RWPE1 (cell line): ENCODE measurements at regions not wholly inside any gene's neighbourhood (a gene's known extent, or its start where the extent isn't known, plus 50 kb on each side); places are given as distances from the start of the nearest gene placed in this dataset.

ENCODE experiments used
- CTCF ChIA-PET: fragments of 350-600 bp; sonication (Branson Sonifier 250); formaldehyde crosslinking; extraction: SDS; loops from one replicate; lab custom pipeline; 2021; lab: Yijun Ruan, JAX
- POLR2A ChIA-PET: fragments of 400-600 bp; formaldehyde crosslinking; extraction: SDS; loops from one replicate; lab custom pipeline; 2020; ENCODE audit warnings: antibody characterized with exemption; ENCODE audit not compliant: low non-redundant PET; lab: Yijun Ruan, JAX
- DNase-seq: peaks from one replicate; pipeline ENCODE4 v3.0.0; 2012; ENCODE audit warnings: low spot score
- H3K27ac ChIP-seq: fragments of 450-650 bp; 2 replicates; pipeline ENCODE4 v1.5.1; 2017
- CTCF ChIP-seq: fragments of 450-650 bp; conservative IDR thresholded peaks from 2 replicates; pipeline ENCODE4 v1.5.1; 2017; ENCODE audit warnings: low read depth, mild to moderate bottlenecking

DNA sequence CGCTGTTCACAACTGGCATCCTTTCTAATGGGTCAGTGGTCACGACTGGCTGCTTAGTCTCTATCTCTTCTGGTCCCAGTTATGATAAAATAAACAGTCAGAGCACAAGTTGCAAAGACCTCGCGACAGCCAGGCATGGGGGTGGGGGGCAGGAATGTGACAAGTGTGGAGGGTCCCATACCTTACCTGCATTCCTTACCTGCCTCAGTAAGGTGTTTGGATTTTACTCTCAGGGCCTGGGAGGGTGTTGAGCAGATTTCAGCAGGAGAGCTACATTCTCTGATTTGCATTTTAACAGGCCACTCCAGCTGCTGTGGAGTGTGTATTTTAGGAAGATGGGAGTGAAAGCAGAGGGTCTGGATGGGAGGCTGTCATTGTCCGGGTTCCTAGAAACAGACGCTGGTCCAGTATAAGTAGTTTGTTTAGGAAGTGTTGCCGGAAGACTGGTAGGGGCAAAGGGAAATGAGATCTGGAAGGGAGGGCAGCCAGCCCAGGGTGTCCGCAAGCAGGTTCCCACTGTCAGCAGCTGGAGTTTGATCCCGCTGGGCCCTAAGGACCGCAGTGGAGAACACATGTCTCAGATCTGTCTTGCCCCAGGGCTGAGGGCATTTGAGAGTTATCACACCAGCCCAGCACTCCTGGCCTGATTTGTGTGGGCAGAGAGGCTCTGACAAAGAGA is 920.0 kb downstream of the UQCRFS1 start:
- POLR2A ChIA-PET: no interaction called here
- TF ChIP-seq CTCF: no peak
- CTCF ChIA-PET: no interaction called here
- DNase-seq: no peak
- no peak overlapping the region for H3K27ac ChIP-seq

GRCh38 chr19:28291874-28292273 is 921.1 kb downstream of the UQCRFS1 start:
- ChIA-PET CTCF (no interaction called here), POLR2A (no interaction called here)
- TF ChIP-seq CTCF: no peak
- no peak for DNase-seq
- H3K27ac ChIP-seq: no peak overlapping the region

DNA sequence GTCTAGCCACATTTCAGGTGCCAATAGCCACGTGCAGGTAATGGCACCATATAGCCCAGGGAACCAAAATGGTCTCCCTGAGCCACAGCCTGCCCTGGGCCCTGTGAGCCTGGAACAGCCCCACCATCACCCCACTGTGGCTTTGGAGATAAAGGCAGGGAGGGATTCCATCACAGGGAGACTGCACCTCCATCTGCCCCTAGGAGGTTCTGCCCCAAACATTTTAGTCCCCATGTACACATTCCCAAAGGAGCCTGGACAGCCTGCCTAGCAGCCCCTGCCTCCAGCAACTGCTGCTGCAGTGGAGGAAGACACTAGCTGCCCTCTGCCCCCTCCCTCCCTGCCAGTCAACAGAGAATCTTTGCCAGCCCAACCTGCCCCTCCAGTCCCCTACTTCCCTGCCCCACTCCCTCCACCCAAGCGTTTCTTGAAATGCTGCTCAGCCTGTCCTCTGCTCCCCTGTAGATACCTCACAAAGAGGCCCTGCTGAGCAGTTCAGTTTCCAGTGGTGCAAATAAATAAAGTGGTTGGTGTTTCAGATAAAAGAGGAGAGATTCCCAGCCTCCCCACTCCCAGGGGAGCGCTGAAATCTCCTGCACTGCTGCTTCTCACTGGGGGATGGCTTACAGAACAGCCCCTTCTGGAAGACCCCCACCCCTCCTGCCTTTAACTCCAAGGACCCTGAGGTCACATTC is 921.8 kb downstream of the UQCRFS1 start:
- CTCF ChIA-PET: no interaction called here
- H3K27ac ChIP-seq: no peak overlapping the region
- TF ChIP-seq CTCF: no peak
- POLR2A ChIA-PET: no interaction called here
- no peak for DNase-seq

DNA sequence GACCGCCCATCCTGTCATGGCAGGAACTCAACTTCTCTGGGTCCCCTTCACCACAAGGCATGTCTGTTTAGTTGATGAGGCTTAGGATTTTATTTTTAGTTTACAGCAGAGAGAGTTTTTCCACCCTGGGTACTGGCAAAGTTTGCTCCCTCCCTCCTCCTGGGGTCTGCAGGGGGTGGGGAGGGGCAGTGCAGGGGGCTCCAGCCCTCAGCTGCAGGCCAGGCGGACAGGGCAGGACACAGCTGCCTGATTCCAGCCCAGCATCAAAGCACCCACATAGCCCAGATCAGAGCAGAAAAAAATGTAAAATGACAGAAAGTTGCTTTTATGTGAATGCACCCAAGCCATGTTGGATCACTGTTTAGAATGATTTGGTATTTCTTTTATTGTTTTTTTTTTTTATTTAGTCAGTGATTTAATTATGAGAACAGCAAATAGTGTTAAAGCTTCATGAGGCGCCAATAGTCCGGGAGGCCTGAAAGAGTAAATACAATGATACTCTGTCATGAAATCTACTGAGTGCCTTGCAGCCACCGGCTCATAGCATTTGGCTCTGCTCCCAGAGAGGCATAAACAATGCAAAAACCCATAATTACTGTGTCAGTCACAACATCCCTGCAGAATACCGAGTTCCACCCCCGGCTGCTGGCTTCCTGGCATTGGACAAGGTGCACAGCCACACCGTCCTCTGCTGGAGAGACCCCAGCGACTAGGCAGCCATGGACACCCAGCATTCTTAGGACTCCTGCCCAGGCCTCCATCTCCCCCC is 923.5 kb downstream of the UQCRFS1 start:
- ChIA-PET CTCF (no interaction called here), POLR2A (no interaction called here)
- DNase-seq: no peak
- H3K27ac ChIP-seq: no peak overlapping the region
- TF ChIP-seq CTCF: no peak

DNA sequence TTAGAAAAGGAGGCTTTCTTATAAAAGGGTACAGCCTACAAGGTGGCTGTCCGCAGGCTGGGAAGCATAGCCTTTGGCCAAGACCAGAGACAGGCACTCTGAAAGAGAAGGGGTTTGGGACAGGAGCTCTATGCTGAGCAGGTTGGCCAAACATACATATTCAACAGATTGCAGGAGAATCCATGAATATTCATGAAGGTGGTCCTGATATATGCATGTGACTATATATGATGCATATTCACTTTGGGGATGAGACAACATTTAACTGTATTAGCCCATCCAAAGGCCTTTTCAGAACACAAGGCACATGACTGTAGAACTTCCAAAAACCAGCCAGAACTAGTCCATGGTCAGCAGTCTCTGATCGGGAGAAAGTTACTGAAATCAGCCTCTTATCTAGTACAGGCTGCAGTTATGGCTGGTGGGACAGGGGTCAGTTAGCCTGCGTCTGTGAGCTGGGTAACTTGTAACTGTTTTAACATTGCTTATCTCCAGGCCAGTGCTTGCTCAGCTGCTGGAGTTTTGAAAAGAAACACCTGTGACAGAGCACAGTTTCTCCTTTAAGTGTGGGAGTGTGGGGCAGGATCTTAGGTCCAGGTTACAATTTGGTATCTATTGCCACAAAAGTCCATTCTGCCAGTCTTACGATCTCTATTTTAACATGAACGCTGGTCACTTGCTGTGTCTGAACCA is 924.2 kb downstream of the UQCRFS1 start:
- no peak for DNase-seq
- H3K27ac ChIP-seq: no peak overlapping the region
- ChIA-PET POLR2A (no interaction called here), CTCF (no interaction called here)
- no peak for TF ChIP-seq CTCF

- POLR2A ChIA-PET: no interaction called here
- no peak overlapping the region for H3K27ac ChIP-seq
- CTCF ChIA-PET: no interaction called here
- TF ChIP-seq CTCF: no peak
- DNase-seq: no peak
Observed at GRCh38 chr19:28285917-28286316, 927.0 kb downstream of the UQCRFS1 start.
